ENCODE measurements at regions not wholly inside any gene's neighbourhood (a gene's known extent, or its start where the extent isn't known, plus 50 kb on each side); places are given as distances from the start of the nearest gene placed in this dataset.

DNA sequence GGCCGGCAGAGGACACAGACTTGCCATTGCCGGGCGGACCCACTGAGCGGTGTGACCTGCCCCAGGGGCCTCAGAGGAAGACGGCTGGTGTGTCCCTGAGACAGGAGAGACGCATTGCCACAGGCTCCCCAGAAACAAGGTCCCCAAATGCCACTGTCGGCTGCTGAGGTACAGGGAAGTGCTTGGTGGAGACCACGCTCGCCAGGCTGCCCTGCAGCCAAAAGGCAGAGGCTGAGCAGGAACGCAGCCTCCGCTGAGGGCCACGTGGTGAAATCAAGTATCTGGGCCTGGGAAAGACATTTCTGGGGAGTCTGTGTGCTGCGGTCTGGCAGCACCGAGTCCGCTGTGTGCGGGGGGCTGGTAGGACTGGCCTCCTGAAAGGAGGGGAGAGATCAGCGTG, 794.9 kb downstream of the BRD1 start:
- DNase-seq: no peak

GRCh38 chr22:49031746-49032330, 795.8 kb downstream of the BRD1 start:
- no peak for DNase-seq

DNA sequence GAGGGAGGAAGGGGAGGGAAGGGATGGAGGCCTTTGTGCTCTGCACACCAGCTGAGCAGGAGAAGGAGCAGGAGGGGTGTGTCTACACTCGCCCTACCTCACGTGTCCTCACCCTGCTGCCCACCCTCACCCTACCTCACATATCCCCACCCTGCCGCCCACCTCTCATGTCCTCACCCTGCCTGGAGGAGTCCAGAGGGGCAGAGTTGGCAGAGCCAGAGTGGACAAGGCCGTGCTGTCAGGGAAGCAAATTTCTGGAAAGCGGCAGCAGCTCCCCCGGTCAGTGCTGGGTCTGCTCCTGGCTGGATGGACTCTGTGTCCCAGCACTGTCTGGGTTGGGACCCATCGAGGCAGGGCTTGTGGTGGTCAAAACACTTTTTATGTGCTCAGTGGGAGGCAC, 799.6 kb downstream of the BRD1 start:
- no peak for DNase-seq

- no peak for DNase-seq
Measured at GRCh38 chr22:49027368-49027670, 800.4 kb downstream of the BRD1 start.

GRCh38 chr22:49026494-49027367, 800.9 kb downstream of the BRD1 start:
- no peak for DNase-seq

GRCh38 chr22:49025791-49026493, 801.7 kb downstream of the BRD1 start:
- no peak for DNase-seq

DNA sequence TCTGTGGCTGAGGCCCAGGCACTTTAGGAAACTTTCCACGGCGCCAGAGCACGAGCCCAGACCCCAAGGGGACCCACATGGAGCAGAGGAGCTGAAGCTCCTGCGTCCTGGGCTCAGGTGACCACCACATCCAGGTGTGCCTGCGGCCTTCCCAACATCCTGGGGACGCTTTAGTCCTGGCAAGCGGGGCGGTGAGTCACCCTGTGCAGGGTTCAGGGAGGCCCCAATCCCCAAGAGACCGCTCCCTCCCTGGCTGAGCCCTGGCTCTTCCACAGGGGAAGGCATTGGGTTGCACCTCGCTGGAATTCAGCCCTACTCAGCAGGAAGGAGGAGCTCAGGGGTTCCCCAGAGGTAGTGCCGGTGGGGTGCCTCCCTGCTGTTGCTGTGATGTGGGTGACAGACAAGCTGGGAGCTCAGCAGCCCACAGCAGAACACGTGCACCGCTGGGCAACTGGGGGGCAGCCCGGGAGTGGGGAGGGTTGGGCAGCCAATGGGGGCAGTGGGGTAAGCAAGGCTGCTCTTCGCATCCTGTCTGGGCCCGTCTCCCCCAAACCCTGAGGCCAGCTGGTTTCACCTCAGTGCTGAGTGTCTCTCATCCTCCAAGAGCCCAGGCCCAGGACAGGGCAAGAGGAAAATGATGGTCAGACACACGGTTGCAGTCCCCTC, 802.8 kb downstream of the BRD1 start:
- DNase-seq: no peak

DNA sequence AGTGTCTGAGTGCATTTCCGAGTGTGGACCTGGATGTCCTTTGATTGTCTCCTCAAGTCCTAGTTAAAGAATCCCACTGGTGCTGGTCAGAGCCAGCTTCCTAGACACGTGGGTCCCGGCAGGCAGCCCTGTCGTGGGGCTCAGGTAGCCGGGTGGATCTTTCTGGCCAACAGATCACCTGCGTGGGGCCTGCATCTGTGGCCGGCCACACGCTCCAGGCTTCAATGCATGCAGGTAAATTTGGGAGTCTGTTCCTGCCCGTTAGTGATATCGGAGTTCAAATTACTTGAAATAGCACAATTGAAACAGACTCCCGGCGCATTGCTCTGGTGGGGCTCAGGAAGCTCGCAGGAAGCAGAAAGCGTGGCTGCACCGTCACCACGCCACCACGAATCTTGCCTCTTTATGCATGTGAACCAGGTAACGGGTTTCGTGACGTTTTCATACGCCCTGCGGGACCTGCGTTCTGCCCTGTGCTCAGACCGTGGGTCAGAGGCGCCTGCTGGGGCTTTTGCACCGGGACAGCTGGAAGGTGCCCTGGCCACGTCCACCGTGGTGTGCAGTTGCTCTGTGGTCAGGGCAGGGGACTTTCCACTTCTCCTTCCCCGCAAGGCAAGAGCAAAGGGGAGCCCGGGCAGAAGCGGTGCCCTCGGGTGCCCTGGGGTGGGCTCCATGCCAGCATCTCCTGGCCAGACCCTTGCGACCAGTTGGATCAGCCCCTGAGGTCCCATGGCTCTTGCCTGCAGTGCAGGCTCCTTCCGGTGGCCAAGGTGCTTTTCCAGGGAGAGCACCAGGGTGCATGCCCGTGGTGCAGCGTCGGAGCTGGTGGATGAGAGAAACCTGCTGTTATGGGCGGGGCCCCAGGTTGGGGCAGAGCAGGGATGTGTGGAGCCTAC, 803.5 kb downstream of the BRD1 start:
- DNase-seq: no peak

DNA sequence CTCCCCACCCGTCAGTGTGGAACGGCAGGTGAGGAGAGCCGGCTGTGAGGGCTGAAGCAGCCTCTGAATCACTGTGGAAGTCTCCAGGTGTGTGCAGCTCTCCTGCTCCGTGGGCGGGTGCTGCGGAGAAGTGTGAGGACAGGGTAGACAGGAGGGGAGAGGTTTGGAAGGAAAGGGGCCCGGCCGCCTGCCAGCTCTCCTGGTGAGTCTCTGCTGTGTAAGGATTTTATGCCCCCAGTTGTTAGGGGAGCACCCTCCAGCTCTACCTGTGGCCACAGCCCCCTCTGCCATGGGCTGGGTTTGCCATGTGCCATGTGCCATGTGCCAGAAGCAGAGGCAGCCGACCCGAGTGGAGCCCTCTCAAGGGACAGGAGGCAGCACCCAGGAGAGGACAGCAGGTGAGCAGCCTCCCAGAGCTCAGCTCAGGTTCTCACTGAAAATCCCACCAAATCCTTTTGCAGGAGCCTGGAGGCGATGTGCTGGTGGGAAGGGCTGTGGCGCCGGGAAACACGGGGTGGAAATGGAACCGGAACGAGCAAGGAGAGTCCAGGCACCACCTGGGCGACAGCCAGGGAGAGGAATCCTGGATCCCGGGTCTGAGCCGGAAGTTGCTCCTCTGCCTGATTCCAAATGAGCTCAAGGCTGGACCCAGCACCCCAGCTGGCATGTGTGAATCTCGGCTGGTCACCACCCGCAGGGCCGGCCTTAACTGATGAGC, 804.4 kb downstream of the BRD1 start:
- DNase-seq: no peak

- DNase-seq: no peak
Measured at GRCh38 chr22:49022816-49023160, 804.9 kb downstream of the BRD1 start.

- DNase-seq: no peak
Measured at GRCh38 chr22:49021926-49022815, 805.5 kb downstream of the BRD1 start.

DNA sequence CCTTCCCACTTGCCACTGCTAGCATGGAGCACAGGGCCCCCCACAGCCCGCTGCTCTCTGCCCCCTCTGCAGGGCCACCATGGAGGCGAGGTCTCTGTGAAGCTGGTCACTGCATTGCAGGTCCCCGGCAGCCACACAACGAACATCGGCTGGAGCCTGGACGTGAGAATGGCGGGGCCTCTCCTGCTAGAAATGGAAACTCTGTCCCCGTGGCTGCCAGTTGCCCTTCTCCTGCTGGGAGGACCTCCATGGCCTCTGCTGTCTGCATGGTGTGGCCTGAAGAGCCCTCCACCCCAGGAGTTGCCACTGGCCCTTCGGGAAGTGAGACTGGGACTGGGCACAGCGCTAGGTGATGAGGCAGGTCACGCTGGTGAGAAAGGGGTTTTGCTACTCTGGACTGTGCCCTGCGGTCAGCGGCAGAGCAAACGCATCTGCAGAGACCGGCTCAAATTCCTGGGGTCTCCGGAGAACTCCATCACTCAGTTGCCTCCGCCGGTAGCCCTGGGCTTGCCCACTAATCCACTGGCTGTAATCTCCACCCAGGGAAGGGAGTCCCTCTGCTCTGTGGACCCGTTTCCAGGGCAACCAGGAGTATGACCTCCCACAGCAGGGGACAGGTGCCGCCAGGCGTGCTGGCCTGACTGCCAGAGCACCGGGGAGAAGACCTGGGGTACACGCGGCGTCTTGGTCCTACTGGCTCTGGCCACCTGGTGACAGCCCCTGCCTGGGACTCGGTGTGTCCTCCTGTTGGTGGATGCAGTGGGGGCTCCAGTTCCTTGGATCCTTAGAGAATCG, 806.3 kb downstream of the BRD1 start:
- DNase-seq: no peak

- DNase-seq: no peak
Measured at GRCh38 chr22:49019737-49020713, 807.6 kb downstream of the BRD1 start.

DNA sequence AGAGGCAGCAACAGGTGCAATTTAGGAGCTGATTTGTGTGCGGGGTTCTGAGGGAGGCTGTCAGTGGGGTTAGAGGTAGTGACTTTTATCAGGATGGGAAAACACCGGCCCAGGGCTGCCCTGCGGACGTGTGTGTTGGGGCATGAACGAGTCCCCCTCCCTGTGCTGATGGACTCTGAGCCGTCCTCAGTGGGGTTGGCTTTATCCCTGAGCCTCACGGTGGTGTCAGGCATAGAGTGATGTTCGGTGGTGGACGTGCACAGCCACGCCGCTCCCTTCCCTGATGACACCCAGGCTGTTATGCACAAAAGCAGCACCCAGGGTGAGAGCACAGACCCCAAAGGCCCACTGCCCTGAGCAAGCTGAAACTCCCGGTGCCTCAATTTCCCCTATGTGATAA, 809.1 kb downstream of the BRD1 start:
- no peak for DNase-seq

DNA sequence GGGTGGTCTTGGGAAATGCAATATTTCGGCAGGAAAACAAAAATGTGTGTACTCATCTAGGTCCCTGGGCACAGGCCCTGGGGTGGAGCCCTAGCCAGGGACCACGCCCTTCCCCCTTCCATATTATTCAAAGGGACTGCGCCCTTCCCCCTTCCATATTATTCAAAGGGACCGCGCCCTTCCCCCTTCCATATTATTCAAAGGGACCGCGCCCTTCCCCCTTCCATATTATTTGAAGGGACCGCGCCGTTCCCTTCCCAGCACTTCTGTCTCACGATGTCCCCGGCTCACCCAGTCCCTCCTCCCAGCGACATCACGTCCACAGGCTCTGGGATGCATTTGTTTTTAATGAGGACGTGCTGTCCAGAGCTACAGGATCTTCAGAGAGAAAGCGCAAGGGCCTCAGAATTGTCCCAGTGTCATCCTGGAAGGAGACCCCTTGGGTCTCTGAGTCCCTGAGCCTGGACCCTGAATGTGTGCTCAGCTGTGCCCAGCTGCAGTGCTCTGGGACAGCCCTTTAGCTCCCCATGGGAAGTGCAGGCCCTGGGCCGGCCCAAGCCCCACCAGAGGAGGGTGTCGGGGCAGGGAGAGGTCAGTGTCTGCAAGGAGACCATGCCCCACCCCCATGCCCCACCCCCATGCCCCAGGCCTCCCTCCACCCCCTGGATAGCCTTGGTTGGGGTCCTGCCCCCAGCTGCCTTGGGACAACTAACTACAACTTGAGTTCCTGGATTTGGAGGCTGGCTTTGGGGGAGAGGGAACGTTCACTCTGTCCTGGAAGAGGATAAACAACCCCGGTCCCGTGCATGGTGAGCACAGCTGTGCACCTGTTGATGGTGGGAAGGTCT, 810.0 kb downstream of the BRD1 start:
- no peak for DNase-seq

GRCh38 chr22:49016909-49017481, 810.7 kb downstream of the BRD1 start:
- no peak for DNase-seq
